H1 (cell line): ENCODE measurements at regions not wholly inside any gene's neighbourhood (a gene's known extent, or its start where the extent isn't known, plus 50 kb on each side); places are given as distances from the start of the nearest gene placed in this dataset.

Source experiments
- CTCF ChIA-PET: fragments of 300-600 bp; sonication (Branson Sonifier 250); formaldehyde crosslinking; loops from one replicate; lab custom pipeline; 2021; ENCODE audit not compliant: partially characterized antibody; lab: Charles Lee
- POLR2A ChIA-PET: fragments of 300-600 bp; sonication (Branson Sonifier 250); formaldehyde crosslinking; loops from one replicate; lab custom pipeline; 2021; ENCODE audit warnings: inconsistent platforms; ENCODE audit not compliant: partially characterized antibody; lab: Charles Lee
- DNase-seq, 2 experiments: peaks; one replicate each; pipeline versions ENCODE4 v3.0.0 to v3.0.0-alpha.2; 2010 to 2022; ENCODE audit warnings: low spot score in 2 of 2, low read depth in 1 of 2, mixed read lengths in 1 of 2
- FAIRE-seq: peaks from 2 replicates; lab custom pipeline; 2011; peaks lifted over from hg19 to GRCh38; lab: Jason Lieb, UNC
- H2AFZ ChIP-seq: 2 replicates; pipeline ENCODE4 v1.8.1; 2012; ENCODE audit warnings: low read length, inconsistent platforms
- H2AK5ac ChIP-seq: 2 replicates; pipeline ENCODE4 v1.6.1; 2013; ENCODE audit warnings: low read depth, low read length
- H2BK120ac ChIP-seq: replicated peaks from 2 replicates; pipeline ENCODE3; 2013; ENCODE audit warnings: low read depth, low read length, inconsistent platforms
- H2BK12ac ChIP-seq: 2 replicates; pipeline ENCODE4 v1.6.1; 2013; ENCODE audit warnings: low read depth, low read length
- H2BK15ac ChIP-seq: 2 replicates; pipeline ENCODE4 v1.6.1; 2013; ENCODE audit warnings: low read length
- H2BK20ac ChIP-seq: 2 replicates; pipeline ENCODE4 v1.6.1; 2013; ENCODE audit warnings: low read length
- H2BK5ac ChIP-seq: 2 replicates; pipeline ENCODE4 v1.6.1; 2013; ENCODE audit warnings: low read depth, low read length
- H3K14ac ChIP-seq: 2 replicates; pipeline ENCODE4 v1.6.1; 2013; ENCODE audit warnings: inconsistent platforms; ENCODE audit not compliant: insufficient read length
- H3K18ac ChIP-seq: 2 replicates; pipeline ENCODE4 v1.6.1; 2013; ENCODE audit warnings: low read length; ENCODE audit errors: extremely low read depth
- H3K23ac ChIP-seq: 2 replicates; pipeline ENCODE4 v1.6.1; 2013; ENCODE audit warnings: inconsistent platforms; ENCODE audit not compliant: insufficient read length
- H3K23me2 ChIP-seq: 2 replicates; pipeline ENCODE4 v1.6.1; 2013; ENCODE audit warnings: low read depth, low read length
- H3K27ac ChIP-seq: 2 replicates; pipeline ENCODE4 v1.6.1; 2011; ENCODE audit warnings: low read depth, low read length, inconsistent platforms
- H3K27me3 ChIP-seq, 4 experiments: replicated peaks in 1 of 4; 1 replicate in 1 of 4; 2 replicates in 3 of 4; pipeline versions ENCODE4 v1.6.1 to v1.8.1; 2011 to 2013; ENCODE audit warnings: low read length in 3 of 4, mild to moderate bottlenecking in 3 of 4, inconsistent platforms in 2 of 4, mixed read lengths in 2 of 4, moderate library complexity in 1 of 4; ENCODE audit not compliant: control insufficient read depth in 3 of 4, insufficient read depth in 3 of 4; ENCODE audit errors: extremely low read depth in 1 of 4
- H3K36me3 ChIP-seq, 4 experiments: 2 replicates each; pipeline versions ENCODE4 v1.6.1 to v1.8.1; 2011 to 2013; ENCODE audit warnings: mild to moderate bottlenecking in 4 of 4, low read length in 3 of 4, moderate library complexity in 2 of 4, control low read depth in 1 of 4, inconsistent platforms in 1 of 4; ENCODE audit not compliant: insufficient read depth in 4 of 4, control insufficient read depth in 2 of 4
- H3K4ac ChIP-seq: replicated peaks from 2 replicates; pipeline ENCODE3; 2013; ENCODE audit warnings: low read length, low read depth, mixed read lengths, inconsistent platforms; ENCODE audit not compliant: insufficient read length
- H3K4me1 ChIP-seq, 4 experiments: replicated peaks in 1 of 4; 1 replicate in 1 of 4; 2 replicates in 3 of 4; pipeline versions ENCODE4 v1.6.1 to v1.8.1; 2011 to 2013; ENCODE audit warnings: low read length in 3 of 4, inconsistent platforms in 2 of 4, mixed read lengths in 1 of 4; ENCODE audit not compliant: insufficient read depth in 4 of 4, control insufficient read depth in 3 of 4
- H3K4me2 ChIP-seq, 2 experiments: 2 replicates each; pipeline versions ENCODE4 v1.6.1 to v1.8.1; 2011 to 2013; ENCODE audit warnings: low read depth in 2 of 2, low read length in 2 of 2, control low read depth in 1 of 2, inconsistent platforms in 1 of 2, mild to moderate bottlenecking in 1 of 2; ENCODE audit not compliant: insufficient read depth in 1 of 2
- H3K4me3 ChIP-seq, 4 experiments: fragments of 200-600, 300-600 bp in 1 of 4; sonication (generic), shearing (Covaris generic), sonication (Bioruptor Twin) in 1 of 4; 2 replicates each; pipeline versions ENCODE4 v1.5.1 to v1.8.1; 2011 to 2016; ENCODE audit warnings: low read length in 4 of 4, low read depth in 3 of 4, control low read depth in 2 of 4, inconsistent platforms in 2 of 4, mild to moderate bottlenecking in 2 of 4, mixed read lengths in 1 of 4, moderate library complexity in 1 of 4; ENCODE audit not compliant: insufficient read depth in 2 of 4; ENCODE audit errors: extremely low read depth in 1 of 4
- H3K56ac ChIP-seq: replicated peaks from 2 replicates; pipeline ENCODE3; 2013; ENCODE audit warnings: low read depth, mild to moderate bottlenecking, mixed read lengths, low read length, inconsistent platforms; ENCODE audit not compliant: insufficient read length
- H3K79me1 ChIP-seq: 2 replicates; pipeline ENCODE4 v1.6.1; 2013; ENCODE audit warnings: low read depth, low read length, control low read depth
- H3K79me2 ChIP-seq, 2 experiments: 2 replicates each; pipeline versions ENCODE4 v1.6.1 to v1.8.1; 2012 to 2013; ENCODE audit warnings: low read length in 2 of 2, mild to moderate bottlenecking in 2 of 2, inconsistent platforms in 1 of 2; ENCODE audit not compliant: insufficient read depth in 2 of 2, control insufficient read depth in 1 of 2
- H3K9ac ChIP-seq, 4 experiments: replicated peaks in 1 of 4; 1 replicate in 1 of 4; 2 replicates in 3 of 4; pipeline versions ENCODE4 v1.6.1 to v1.8.1; 2011 to 2013; ENCODE audit warnings: low read depth in 3 of 4, low read length in 3 of 4, control low read depth in 2 of 4, mild to moderate bottlenecking in 2 of 4, moderate library complexity in 2 of 4, inconsistent platforms in 1 of 4; ENCODE audit errors: extremely low read depth in 1 of 4
- H3K9me3 ChIP-seq, 2 experiments: 2 replicates each; pipeline versions ENCODE4 v1.6.1 to v1.8.1; 2012 to 2013; ENCODE audit warnings: mild to moderate bottlenecking in 2 of 2, moderate library complexity in 2 of 2, control low read depth in 1 of 2, inconsistent platforms in 1 of 2, low read depth in 1 of 2, low read length in 1 of 2, mixed read lengths in 1 of 2; ENCODE audit not compliant: insufficient read depth in 2 of 2
- H4K20me1 ChIP-seq, 2 experiments: replicated peaks in 1 of 2; 2 replicates each; pipeline versions ENCODE3 to v1.8.1; 2011 to 2013; ENCODE audit warnings: inconsistent platforms in 2 of 2, low read length in 2 of 2, mild to moderate bottlenecking in 1 of 2; ENCODE audit not compliant: insufficient read depth in 2 of 2, control insufficient read depth in 1 of 2
- H4K5ac ChIP-seq: 2 replicates; pipeline ENCODE4 v1.6.1; 2013; ENCODE audit warnings: low read length, low read depth, mixed read lengths, inconsistent platforms; ENCODE audit not compliant: insufficient read length
- H4K8ac ChIP-seq: 2 replicates; pipeline ENCODE4 v1.8.0; 2013; ENCODE audit warnings: mild to moderate bottlenecking, moderate library complexity, low read length, inconsistent platforms; ENCODE audit not compliant: insufficient read depth; ENCODE audit errors: extremely low read depth
- H4K91ac ChIP-seq: replicated peaks from 2 replicates; pipeline ENCODE3; 2013; ENCODE audit warnings: low read length, mixed read lengths, inconsistent platforms; ENCODE audit not compliant: insufficient read length
- CEBPB ChIP-seq: IDR thresholded peaks from 2 replicates; pipeline ENCODE4 v1.6.1; 2012; ENCODE audit warnings: low read depth, low read length
- CTBP2 ChIP-seq: IDR thresholded peaks from 2 replicates; pipeline ENCODE4 v1.7.0; 2011; ENCODE audit warnings: borderline replicate concordance, mild to moderate bottlenecking, moderate library complexity, mixed read lengths, low read length; ENCODE audit not compliant: insufficient read depth, insufficient read length
- EGR1 ChIP-seq: IDR thresholded peaks from 2 replicates; pipeline ENCODE4 v1.6.1; 2011; ENCODE audit warnings: low read depth, low read length, borderline replicate concordance
- FOSL1 ChIP-seq: IDR thresholded peaks from 2 replicates; pipeline ENCODE4 v1.6.1; 2011; ENCODE audit warnings: mild to moderate bottlenecking, low read depth, low read length, moderate library complexity; ENCODE audit not compliant: insufficient read depth
- GABPA ChIP-seq: IDR thresholded peaks from 2 replicates; pipeline ENCODE4 v1.6.1; 2011; ENCODE audit warnings: mild to moderate bottlenecking, low read length, moderate library complexity, borderline replicate concordance; ENCODE audit not compliant: insufficient read depth
- GTF2F1 ChIP-seq: IDR thresholded peaks from 2 replicates; pipeline ENCODE4 v1.6.1; 2012; ENCODE audit warnings: low read depth, low read length, improper control_type of control experiment, borderline replicate concordance
- SIN3A ChIP-seq, 2 experiments: IDR thresholded peaks in 1 of 2; conservative IDR thresholded peaks in 1 of 2; 2 replicates each; pipeline ENCODE4 v1.6.1; 2011 to 2012; ENCODE audit warnings: low read length in 2 of 2, improper control_type of control experiment in 1 of 2, low read depth in 1 of 2, mild to moderate bottlenecking in 1 of 2
- WGBS, 2 experiments: shearing (Covaris generic) in 1 of 2; methylation state at CpG; one replicate each; pipeline versions ENCODE4 v1.1.6 to v1.1.7; 2013 to 2015; ENCODE audit warnings: low lambda C conversion rate in 2 of 2, mixed read lengths in 2 of 2, inconsistent platforms in 1 of 2, low coverage in 1 of 2, missing lambda C conversion rate in 1 of 2; ENCODE audit not compliant: insufficient replicate concordance in 2 of 2, insufficient coverage in 1 of 2, insufficient read length in 1 of 2; ENCODE audit errors: extremely low coverage in 1 of 2, missing lambda C conversion rate in 1 of 2; 5-methylcytosine and 5-hydroxymethylcytosine counted together
- TF ChIP-seq, protein P1 (sequence below), 3 experiments: IDR thresholded peaks; 1 replicate in 2 of 3; 2 replicates in 1 of 3; pipeline versions ENCODE4 v1.5.1 to v1.6.1; 2011; ENCODE audit warnings: low read length in 3 of 3, mild to moderate bottlenecking in 3 of 3, inconsistent platforms in 2 of 3, low read depth in 1 of 3, moderate library complexity in 1 of 3; ENCODE audit not compliant: insufficient read depth in 1 of 3; ENCODE audit errors: control extremely low read depth in 1 of 3
- TF ChIP-seq, protein P2 (sequence below): IDR thresholded peaks from 2 replicates; pipeline ENCODE4 v1.6.1; 2012; ENCODE audit warnings: low read length, inconsistent platforms

DNA sequence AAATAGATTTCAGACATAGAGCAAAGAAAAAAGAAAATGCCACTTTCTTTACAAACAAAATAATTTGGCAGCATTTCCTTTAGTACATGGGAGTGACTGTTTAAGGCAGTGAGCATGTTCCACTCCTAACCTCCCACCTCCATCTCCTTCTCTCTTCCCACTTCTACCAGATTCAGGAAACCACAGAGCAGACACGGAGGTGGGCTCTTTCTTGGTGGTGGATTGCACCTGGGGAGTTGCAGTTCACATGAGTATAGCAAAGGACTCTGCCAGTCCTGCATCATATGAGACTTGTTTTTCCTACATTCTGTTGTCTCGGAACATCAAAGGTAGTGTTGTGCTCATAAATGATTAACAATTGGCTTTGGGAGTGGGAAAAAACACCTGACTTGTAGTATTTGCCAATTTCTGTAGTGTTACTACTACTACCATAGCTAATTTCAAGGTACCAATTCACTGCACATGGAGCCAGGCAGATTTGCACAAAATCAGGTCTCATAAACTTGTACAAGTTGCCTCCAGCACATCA is 137.2 kb downstream of the SPP2 start:
- POLR2A ChIA-PET, result no interaction called here
- Histone ChIP-seq H3K27ac (no peak overlapping the region), H3K79me2 (no peaks in the 10 kb centered on the region), H3K56ac (no peak overlapping the region), H3K18ac (no peak overlapping the region), H4K91ac (no peak overlapping the region), H4K5ac (no peak overlapping the region), H3K14ac (no peak overlapping the region), H3K4me2 (no peak overlapping the region), H4K8ac (no peak overlapping the region), H3K4ac (no peak overlapping the region), H3K9me3 (no peaks in the 10 kb centered on the region), H3K9ac (no peak overlapping the region), H2BK12ac (no peak overlapping the region), H3K79me1 (no peaks in the 10 kb centered on the region), H2AK5ac (no peak overlapping the region), H2BK15ac (no peak overlapping the region), H4K20me1 (no peaks in the 10 kb centered on the region), H3K4me3 (no peak overlapping the region), H3K36me3 (no peaks in the 10 kb centered on the region), H3K27me3 (no peaks in the 10 kb centered on the region), H2BK20ac (no peak overlapping the region), H3K23me2 (no peaks in the 10 kb centered on the region), H2BK5ac (no peak overlapping the region), H2AFZ (no peak overlapping the region), H3K23ac (no peak overlapping the region), H3K4me1 (peaks cover 0 to 2% (median 1%) of the 10 kb centered on the region in 4 experiments; a peak in 1 of 7 replicates), H2BK120ac (no peak overlapping the region)
- CTCF ChIA-PET, result no interaction called here
- 95% methylated on average over 2 of the region's 2 CpGs; no CpG with 5 or more reads in 1 of the 2 experiments for WGBS, 2 experiments
- DNase-seq, result no peak
- FAIRE-seq, result no peak
- no peak for TF ChIP-seq EGR1
- TF ChIP-seq CTBP2, result no peak
- no peak for TF ChIP-seq CEBPB
- TF ChIP-seq FOSL1, result no peak
- no peak for TF ChIP-seq SIN3A (conservative IDR thresholded peaks at IDR 0.05 in 1 of 2, IDR thresholded peaks at IDR 0.05 in 1 of 2; ENCODE audit: low read depth in 1 of 2, low read length in 2 of 2)
- TF ChIP-seq, protein P1, sequence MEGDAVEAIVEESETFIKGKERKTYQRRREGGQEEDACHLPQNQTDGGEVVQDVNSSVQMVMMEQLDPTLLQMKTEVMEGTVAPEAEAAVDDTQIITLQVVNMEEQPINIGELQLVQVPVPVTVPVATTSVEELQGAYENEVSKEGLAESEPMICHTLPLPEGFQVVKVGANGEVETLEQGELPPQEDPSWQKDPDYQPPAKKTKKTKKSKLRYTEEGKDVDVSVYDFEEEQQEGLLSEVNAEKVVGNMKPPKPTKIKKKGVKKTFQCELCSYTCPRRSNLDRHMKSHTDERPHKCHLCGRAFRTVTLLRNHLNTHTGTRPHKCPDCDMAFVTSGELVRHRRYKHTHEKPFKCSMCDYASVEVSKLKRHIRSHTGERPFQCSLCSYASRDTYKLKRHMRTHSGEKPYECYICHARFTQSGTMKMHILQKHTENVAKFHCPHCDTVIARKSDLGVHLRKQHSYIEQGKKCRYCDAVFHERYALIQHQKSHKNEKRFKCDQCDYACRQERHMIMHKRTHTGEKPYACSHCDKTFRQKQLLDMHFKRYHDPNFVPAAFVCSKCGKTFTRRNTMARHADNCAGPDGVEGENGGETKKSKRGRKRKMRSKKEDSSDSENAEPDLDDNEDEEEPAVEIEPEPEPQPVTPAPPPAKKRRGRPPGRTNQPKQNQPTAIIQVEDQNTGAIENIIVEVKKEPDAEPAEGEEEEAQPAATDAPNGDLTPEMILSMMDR (IDR thresholded peaks at IDR 0.05; ENCODE audit: control extremely low read depth in 1 of 3, insufficient read depth in 1 of 3, low read depth in 1 of 3, low read length in 3 of 3), result no peak
- TF ChIP-seq GTF2F1, result no peak
- no peak for TF ChIP-seq GABPA
- TF ChIP-seq, protein P2, sequence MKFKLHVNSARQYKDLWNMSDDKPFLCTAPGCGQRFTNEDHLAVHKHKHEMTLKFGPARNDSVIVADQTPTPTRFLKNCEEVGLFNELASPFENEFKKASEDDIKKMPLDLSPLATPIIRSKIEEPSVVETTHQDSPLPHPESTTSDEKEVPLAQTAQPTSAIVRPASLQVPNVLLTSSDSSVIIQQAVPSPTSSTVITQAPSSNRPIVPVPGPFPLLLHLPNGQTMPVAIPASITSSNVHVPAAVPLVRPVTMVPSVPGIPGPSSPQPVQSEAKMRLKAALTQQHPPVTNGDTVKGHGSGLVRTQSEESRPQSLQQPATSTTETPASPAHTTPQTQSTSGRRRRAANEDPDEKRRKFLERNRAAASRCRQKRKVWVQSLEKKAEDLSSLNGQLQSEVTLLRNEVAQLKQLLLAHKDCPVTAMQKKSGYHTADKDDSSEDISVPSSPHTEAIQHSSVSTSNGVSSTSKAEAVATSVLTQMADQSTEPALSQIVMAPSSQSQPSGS, result no peak
